ENCODE measurements at regions not wholly inside any gene's neighbourhood (a gene's known extent, or its start where the extent isn't known, plus 50 kb on each side); places are given as distances from the start of the nearest gene placed in this dataset.

DNA sequence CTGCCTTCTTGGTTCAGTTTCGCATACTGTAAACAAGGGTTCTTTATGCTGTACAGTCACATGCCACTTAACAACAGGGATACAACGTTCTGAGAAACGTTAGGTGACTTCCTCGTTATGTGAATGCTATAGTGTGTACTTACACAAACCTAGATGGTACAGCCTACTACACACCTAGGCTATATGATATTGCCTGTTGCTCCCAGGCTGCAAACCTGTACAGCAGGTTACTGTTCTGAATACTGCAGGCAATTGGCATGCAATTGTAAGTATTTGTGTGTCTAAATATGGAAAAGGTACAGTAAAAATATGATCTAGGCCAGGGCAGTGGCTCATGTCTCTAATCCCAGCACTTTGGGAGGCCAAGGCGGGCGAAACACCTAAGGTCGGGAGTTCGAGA, 85.7 kb upstream of the PRDM11 start:
- H3K4me3 ChIP-seq (ENCODE audit: control insufficient read depth, low read depth, low read length): no peak overlapping the region
- TF ChIP-seq CTCF (IDR thresholded peaks at IDR 0.05; ENCODE audit: control insufficient read depth, insufficient read depth, low read depth, low read length, missing control alignments): no peak
- no peak for DNase-seq (ENCODE audit: low read depth)

- no peak for DNase-seq (ENCODE audit: low read depth)
- no peak overlapping the region for H3K4me3 ChIP-seq (ENCODE audit: control insufficient read depth, low read depth, low read length)
- no peak for TF ChIP-seq CTCF (IDR thresholded peaks at IDR 0.05; ENCODE audit: control insufficient read depth, insufficient read depth, low read depth, low read length, missing control alignments)
These were observed 84.8 kb upstream of the PRDM11 start for GRCh38 chr11:45061641-45062040.

- no peak overlapping the region for H3K4me3 ChIP-seq (ENCODE audit: control insufficient read depth, low read depth, low read length)
- no peak for DNase-seq (ENCODE audit: low read depth)
- TF ChIP-seq CTCF (IDR thresholded peaks at IDR 0.05; ENCODE audit: control insufficient read depth, insufficient read depth, low read depth, low read length, missing control alignments): no peak
These were observed 84.3 kb upstream of the PRDM11 start for GRCh38 chr11:45062115-45062514.

GRCh38 chr11:45062974-45063635, 83.3 kb upstream of the PRDM11 start:
- TF ChIP-seq CTCF (IDR thresholded peaks at IDR 0.05; ENCODE audit: control insufficient read depth, insufficient read depth, low read depth, low read length, missing control alignments): no peak
- no peak overlapping the region for H3K4me3 ChIP-seq (ENCODE audit: control insufficient read depth, low read depth, low read length)
- no peak for DNase-seq (ENCODE audit: low read depth)

DNA sequence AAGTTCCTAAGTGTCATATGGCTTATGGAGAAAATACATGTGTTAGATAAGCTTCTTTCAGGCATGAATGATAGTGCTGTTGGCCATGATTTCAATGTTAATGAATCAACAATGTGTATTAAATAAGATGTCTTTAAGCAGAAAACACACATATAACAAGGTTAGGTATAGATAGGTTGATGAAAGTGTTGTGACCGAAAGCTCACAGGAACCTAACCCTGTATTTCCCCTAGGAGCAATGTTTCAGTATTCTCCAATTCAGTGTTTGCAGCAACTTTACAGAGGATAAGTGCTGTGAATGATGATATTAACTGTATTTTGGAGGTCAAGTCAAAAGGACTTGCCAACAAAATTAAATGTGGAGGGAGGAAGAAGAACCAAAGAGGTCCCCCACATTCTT, 82.8 kb upstream of the PRDM11 start:
- no peak for TF ChIP-seq CTCF (IDR thresholded peaks at IDR 0.05; ENCODE audit: control insufficient read depth, insufficient read depth, low read depth, low read length, missing control alignments)
- DNase-seq (ENCODE audit: low read depth): no peak
- no peak overlapping the region for H3K4me3 ChIP-seq (ENCODE audit: control insufficient read depth, low read depth, low read length)

- TF ChIP-seq CTCF (IDR thresholded peaks at IDR 0.05; ENCODE audit: control insufficient read depth, insufficient read depth, low read depth, low read length, missing control alignments): no peak
- no peak overlapping the region for H3K4me3 ChIP-seq (ENCODE audit: control insufficient read depth, low read depth, low read length)
- DNase-seq (ENCODE audit: low read depth): no peak
These were observed 78.5 kb upstream of the PRDM11 start for GRCh38 chr11:45067966-45068365.

DNA sequence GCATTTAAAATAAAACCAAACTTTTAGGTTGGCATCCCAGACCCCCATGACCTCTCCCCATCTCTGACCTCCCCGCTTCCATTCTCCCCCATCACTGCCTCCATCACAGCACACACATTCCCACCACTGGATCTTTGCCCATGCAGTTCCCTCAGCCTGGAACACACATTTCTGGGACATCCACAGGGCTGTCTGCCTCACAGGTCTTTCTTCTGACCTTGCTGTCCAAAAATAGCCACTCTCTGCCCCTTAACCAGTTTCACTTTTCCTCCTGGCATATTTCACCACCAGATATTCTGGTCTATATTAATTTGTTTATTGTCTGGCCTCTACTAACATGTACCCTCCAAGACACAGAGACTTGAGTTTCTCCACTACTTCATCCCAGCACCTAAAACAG, 75.2 kb upstream of the PRDM11 start:
- no peak for TF ChIP-seq CTCF (IDR thresholded peaks at IDR 0.05; ENCODE audit: control insufficient read depth, insufficient read depth, low read depth, low read length, missing control alignments)
- H3K4me3 ChIP-seq (ENCODE audit: control insufficient read depth, low read depth, low read length): no peak overlapping the region
- DNase-seq (ENCODE audit: low read depth): no peak

Measured in AG09309 (cell line).